A673 (cell line): ENCODE measurements at regions not wholly inside any gene's neighbourhood (a gene's known extent, or its start where the extent isn't known, plus 50 kb on each side); places are given as distances from the start of the nearest gene placed in this dataset.

Experiments
- EZH2 ChIP-seq: fragments of 200-600 bp; sonication (generic); IDR thresholded peaks from 2 replicates; pipeline ENCODE4 v1.6.1; 2017; ENCODE audit warnings: borderline replicate concordance, low read depth, mild to moderate bottlenecking, mixed read lengths, antibody characterized with exemption, low read length; ENCODE audit not compliant: poor library complexity, severe bottlenecking
- TF ChIP-seq, protein P1 (sequence below): fragments of 300-800, 200-600 bp; sonication (generic); conservative IDR thresholded peaks from 2 replicates; pipeline ENCODE4 v1.5.1; 2017; ENCODE audit warnings: low read depth, mild to moderate bottlenecking, antibody characterized with exemption, low read length, moderate library complexity, mixed read lengths

DNA sequence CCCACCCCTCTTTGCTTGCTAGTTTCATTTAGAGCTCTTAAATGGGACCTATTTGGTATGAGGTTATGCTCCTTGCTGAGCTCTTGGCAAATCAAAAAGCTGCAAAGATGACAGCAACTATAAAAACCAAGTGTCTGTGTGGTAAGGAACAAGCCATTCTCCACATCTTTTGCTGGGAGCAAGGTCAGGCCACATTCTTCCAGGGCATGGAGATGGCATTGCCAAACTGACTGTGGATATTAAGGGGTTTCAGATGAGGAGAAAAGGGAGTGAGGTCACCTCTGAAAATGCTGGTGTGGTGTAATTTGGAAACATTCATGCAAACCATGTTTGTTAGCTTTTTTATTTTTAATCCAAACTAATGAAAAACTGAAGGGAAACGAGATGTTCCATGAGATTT is 218.8 kb upstream of the IL12B start:
- TF ChIP-seq, protein P1, sequence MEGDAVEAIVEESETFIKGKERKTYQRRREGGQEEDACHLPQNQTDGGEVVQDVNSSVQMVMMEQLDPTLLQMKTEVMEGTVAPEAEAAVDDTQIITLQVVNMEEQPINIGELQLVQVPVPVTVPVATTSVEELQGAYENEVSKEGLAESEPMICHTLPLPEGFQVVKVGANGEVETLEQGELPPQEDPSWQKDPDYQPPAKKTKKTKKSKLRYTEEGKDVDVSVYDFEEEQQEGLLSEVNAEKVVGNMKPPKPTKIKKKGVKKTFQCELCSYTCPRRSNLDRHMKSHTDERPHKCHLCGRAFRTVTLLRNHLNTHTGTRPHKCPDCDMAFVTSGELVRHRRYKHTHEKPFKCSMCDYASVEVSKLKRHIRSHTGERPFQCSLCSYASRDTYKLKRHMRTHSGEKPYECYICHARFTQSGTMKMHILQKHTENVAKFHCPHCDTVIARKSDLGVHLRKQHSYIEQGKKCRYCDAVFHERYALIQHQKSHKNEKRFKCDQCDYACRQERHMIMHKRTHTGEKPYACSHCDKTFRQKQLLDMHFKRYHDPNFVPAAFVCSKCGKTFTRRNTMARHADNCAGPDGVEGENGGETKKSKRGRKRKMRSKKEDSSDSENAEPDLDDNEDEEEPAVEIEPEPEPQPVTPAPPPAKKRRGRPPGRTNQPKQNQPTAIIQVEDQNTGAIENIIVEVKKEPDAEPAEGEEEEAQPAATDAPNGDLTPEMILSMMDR, result no peak
- no peak for TF ChIP-seq EZH2
